PC-9 (cell line): ENCODE measurements at regions not wholly inside any gene's neighbourhood (a gene's known extent, or its start where the extent isn't known, plus 50 kb on each side); places are given as distances from the start of the nearest gene placed in this dataset.

Experiments
- EZH2 ChIP-seq: fragments of 200-600 bp; sonication (generic); IDR thresholded peaks from 2 replicates; pipeline ENCODE4 v1.8.0; 2017; ENCODE audit warnings: antibody characterized with exemption, low read depth
- TF ChIP-seq, protein P1 (sequence below): fragments of 200-600 bp; sonication (generic); conservative IDR thresholded peaks from 2 replicates; pipeline ENCODE4 v1.6.1; 2017; ENCODE audit warnings: mixed run types, antibody characterized with exemption, mild to moderate bottlenecking, moderate library complexity

- TF ChIP-seq, protein P1, sequence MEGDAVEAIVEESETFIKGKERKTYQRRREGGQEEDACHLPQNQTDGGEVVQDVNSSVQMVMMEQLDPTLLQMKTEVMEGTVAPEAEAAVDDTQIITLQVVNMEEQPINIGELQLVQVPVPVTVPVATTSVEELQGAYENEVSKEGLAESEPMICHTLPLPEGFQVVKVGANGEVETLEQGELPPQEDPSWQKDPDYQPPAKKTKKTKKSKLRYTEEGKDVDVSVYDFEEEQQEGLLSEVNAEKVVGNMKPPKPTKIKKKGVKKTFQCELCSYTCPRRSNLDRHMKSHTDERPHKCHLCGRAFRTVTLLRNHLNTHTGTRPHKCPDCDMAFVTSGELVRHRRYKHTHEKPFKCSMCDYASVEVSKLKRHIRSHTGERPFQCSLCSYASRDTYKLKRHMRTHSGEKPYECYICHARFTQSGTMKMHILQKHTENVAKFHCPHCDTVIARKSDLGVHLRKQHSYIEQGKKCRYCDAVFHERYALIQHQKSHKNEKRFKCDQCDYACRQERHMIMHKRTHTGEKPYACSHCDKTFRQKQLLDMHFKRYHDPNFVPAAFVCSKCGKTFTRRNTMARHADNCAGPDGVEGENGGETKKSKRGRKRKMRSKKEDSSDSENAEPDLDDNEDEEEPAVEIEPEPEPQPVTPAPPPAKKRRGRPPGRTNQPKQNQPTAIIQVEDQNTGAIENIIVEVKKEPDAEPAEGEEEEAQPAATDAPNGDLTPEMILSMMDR: no peak
- TF ChIP-seq EZH2: no peak
Measured at GRCh38 chr10:130723704-130724103, 587.5 kb downstream of the GLRX3 start.
